ENCODE measurements at regions not wholly inside any gene's neighbourhood (a gene's known extent, or its start where the extent isn't known, plus 50 kb on each side); places are given as distances from the start of the nearest gene placed in this dataset.

- TF ChIP-seq GATA2 (IDR thresholded peaks at IDR 0.05; ENCODE audit: insufficient read depth, insufficient read length, low read depth, low read length) (no peak), JUN (IDR thresholded peaks at IDR 0.05; ENCODE audit: borderline replicate concordance, insufficient read depth, insufficient read length, low read depth) (no peak), FOS (IDR thresholded peaks at IDR 0.05; ENCODE audit: borderline replicate concordance, insufficient read depth, low read length) (no peak), MYC (IDR thresholded peaks at IDR 0.05; ENCODE audit: low read depth, low read length) (no peak), POLR2AphosphoS5 (IDR thresholded peaks at IDR 0.05; ENCODE audit: insufficient read depth, low read depth, low read length) (no peak), CTCF (IDR thresholded peaks at IDR 0.05; ENCODE audit: extremely low read depth in 1 of 2, insufficient read depth in 1 of 2, low read depth in 1 of 2, low read length in 2 of 2) (no peak), MAX (IDR thresholded peaks at IDR 0.05; ENCODE audit: insufficient read depth, insufficient read length) (no peak), POLR2A (IDR thresholded peaks at IDR 0.05; ENCODE audit: low read depth, low read length) (no peak)
- no peaks in the 10 kb centered on the region for H3K27me3 ChIP-seq (ENCODE audit: control insufficient read depth in 2 of 2, insufficient read depth in 2 of 2, low read length in 2 of 2)
- ChIA-PET POLR2A (no interaction called here), CTCF (interaction anchor here (0.9 to 1.2 kb wide), 2 partner anchors 16 to 43 kb away, joined by 3 read pairs; no protein-coding TSS in a partner anchor)
- H3K79me2 ChIP-seq (ENCODE audit: control insufficient read depth, insufficient read depth, low read length), result no peaks in the 10 kb centered on the region
- H3K27ac ChIP-seq (ENCODE audit: insufficient read depth, low read depth, low read length), result no peak overlapping the region
- H3K4me3 ChIP-seq (replicated peaks in 1 of 3; ENCODE audit: insufficient read depth in 1 of 3, low read depth in 1 of 3, low read length in 3 of 3), result no peak overlapping the region
- H3K9me1 ChIP-seq (replicated peaks; ENCODE audit: control insufficient read depth, extremely low read depth, insufficient read depth, low read length), result no peaks in the 10 kb centered on the region
- no peak for DNase-seq (ENCODE audit: low read depth, low spot score)
- FAIRE-seq, result no peak
- BruUV-seq (replicated peaks), result no TSS peak
- H3K9me3 ChIP-seq (replicated peaks; ENCODE audit: control insufficient read depth, insufficient read depth, low read length), result no peaks in the 10 kb centered on the region
- no peaks in the 10 kb centered on the region for H3K36me3 ChIP-seq (ENCODE audit: control insufficient read depth in 2 of 2, extremely low read depth in 1 of 2, insufficient read depth in 2 of 2, low read length in 2 of 2)
- dilution Hi-C loops (cut with MboI; ENCODE audit: extremely low pct_ligation_motif_present, low sequenced_read_pairs) (no loop called here), intact Hi-C loops (cut with micrococcal nuclease) (no loop called here)
- H3K4me2 ChIP-seq (ENCODE audit: insufficient read depth, low read length), result no peak overlapping the region
- H3K9ac ChIP-seq (replicated peaks; ENCODE audit: extremely low read depth, insufficient read depth, low read length), result no peak overlapping the region
- no peak overlapping the region for H2AFZ ChIP-seq (ENCODE audit: low read depth, low read length)
- no peaks in the 10 kb centered on the region for H3K4me1 ChIP-seq (ENCODE audit: control insufficient read depth, extremely low read depth, insufficient read depth, low read length)
- H4K20me1 ChIP-seq (replicated peaks; ENCODE audit: control insufficient read depth, extremely low read depth, insufficient read depth, low read length), result no peaks in the 10 kb centered on the region
Observed at GRCh38 chr5:21097661-21098060, 1109.7 kb upstream of the CDH18 start.

Measured in endothelial cell of umbilical vein (primary cell).